Keratinocyte (primary cell): ENCODE measurements at regions not wholly inside any gene's neighbourhood (a gene's known extent, or its start where the extent isn't known, plus 50 kb on each side); places are given as distances from the start of the nearest gene placed in this dataset.

ENCODE experiments used
- DNase-seq: peaks from one replicate; pipeline ENCODE4 v3.0.0-alpha.2; 2011; ENCODE audit warnings: low read depth, missing footprints, low spot score
- FAIRE-seq: peaks from 2 replicates; lab custom pipeline; 2011; peaks lifted over from hg19 to GRCh38; lab: Jason Lieb, UNC
- H2AFZ ChIP-seq: 2 replicates; pipeline ENCODE4 v1.6.0; 2012; ENCODE audit warnings: low read length, control low read depth, inconsistent platforms; ENCODE audit not compliant: control insufficient read depth
- H3K27ac ChIP-seq: 2 replicates; pipeline ENCODE4 v1.5.1; 2011; ENCODE audit warnings: low read length; ENCODE audit not compliant: control insufficient read depth, insufficient read depth
- H3K27me3 ChIP-seq: 3 replicates; pipeline ENCODE4 v1.6.0; 2011; ENCODE audit warnings: low read length; ENCODE audit not compliant: control insufficient read depth, insufficient read depth; ENCODE audit errors: extremely low read depth
- H3K36me3 ChIP-seq, 2 experiments: 2 replicates in 1 of 2; 3 replicates in 1 of 2; pipeline ENCODE4 v1.5.1; 2011; ENCODE audit warnings: low read length in 2 of 2, mild to moderate bottlenecking in 1 of 2; ENCODE audit not compliant: control insufficient read depth in 2 of 2, insufficient read depth in 2 of 2; ENCODE audit errors: extremely low read depth in 1 of 2
- H3K4me1 ChIP-seq: 3 replicates; pipeline ENCODE4 v1.5.1; 2011; ENCODE audit warnings: low read length; ENCODE audit not compliant: control insufficient read depth, insufficient read depth; ENCODE audit errors: extremely low read depth
- H3K4me2 ChIP-seq: 3 replicates; pipeline ENCODE4 v1.6.0; 2011; ENCODE audit warnings: low read depth, low read length; ENCODE audit not compliant: control insufficient read depth, insufficient read depth; ENCODE audit errors: extremely low read depth
- H3K4me3 ChIP-seq, 3 experiments: fragments of 200-600 bp in 1 of 3; sonication (generic) in 1 of 3; 2 replicates in 2 of 3; 3 replicates in 1 of 3; pipeline ENCODE4 v1.5.1; 2011 to 2016; ENCODE audit warnings: low read length in 3 of 3, mild to moderate bottlenecking in 3 of 3, control low read depth in 2 of 3, inconsistent platforms in 1 of 3, low read depth in 1 of 3, mixed read lengths in 1 of 3, mixed run types in 1 of 3, moderate library complexity in 1 of 3; ENCODE audit not compliant: control insufficient read depth in 2 of 3, insufficient read depth in 2 of 3; ENCODE audit errors: extremely low read depth in 1 of 3
- H3K79me2 ChIP-seq: 2 replicates; pipeline ENCODE4 v1.6.0; 2012; ENCODE audit warnings: low read length; ENCODE audit not compliant: control insufficient read depth, insufficient read depth
- H3K9ac ChIP-seq: 3 replicates; pipeline ENCODE4 v1.6.0; 2011; ENCODE audit warnings: low read length; ENCODE audit not compliant: control insufficient read depth, insufficient read depth; ENCODE audit errors: extremely low read depth
- H3K9me1 ChIP-seq: 3 replicates; pipeline ENCODE4 v1.6.0; 2011; ENCODE audit warnings: low read length; ENCODE audit not compliant: control insufficient read depth, insufficient read depth; ENCODE audit errors: extremely low read depth
- H3K9me3 ChIP-seq: 2 replicates; pipeline ENCODE4 v1.5.1; 2012; ENCODE audit warnings: low read depth, low read length; ENCODE audit not compliant: control insufficient read depth
- H4K20me1 ChIP-seq: 3 replicates; pipeline ENCODE4 v1.6.0; 2011; ENCODE audit warnings: low read length; ENCODE audit not compliant: control insufficient read depth, insufficient read depth; ENCODE audit errors: extremely low read depth
- CTCF ChIP-seq, 3 experiments: IDR thresholded peaks in 1 of 3; conservative IDR thresholded peaks in 1 of 3; optimal IDR thresholded peaks in 1 of 3; 2 replicates in 2 of 3; 3 replicates in 1 of 3; pipeline versions ENCODE3 to v1.5.1; 2011; ENCODE audit warnings: low read length in 3 of 3, mild to moderate bottlenecking in 3 of 3, moderate library complexity in 2 of 3, control low read depth in 1 of 3, inconsistent platforms in 1 of 3; ENCODE audit not compliant: insufficient read depth in 2 of 3; ENCODE audit errors: extremely low read depth in 1 of 3
- EZH2 ChIP-seq: IDR thresholded peaks from one replicate; pipeline ENCODE4 v1.6.1; 2012; ENCODE audit warnings: inconsistent platforms, mild to moderate bottlenecking, low read length, moderate library complexity
- dilution Hi-C: fragments of 300-500 bp; cut with MboI; formaldehyde crosslinking; loops from one replicate; pipeline ENCODE4 v1.7.0; 2020; ENCODE audit warnings: low sequenced_read_pairs; ENCODE audit not compliant: extremely low pct_ligation_motif_present

- Histone ChIP-seq H4K20me1 (no peaks in the 10 kb centered on the region), H3K9me1 (no peaks in the 10 kb centered on the region), H2AFZ (no peak overlapping the region), H3K9me3 (no peaks in the 10 kb centered on the region), H3K36me3 (no peaks in the 10 kb centered on the region), H3K27ac (no peak overlapping the region), H3K79me2 (no peaks in the 10 kb centered on the region), H3K27me3 (no peaks in the 10 kb centered on the region), H3K4me1 (peaks cover 3% of the 10 kb centered on the region), H3K4me2 (no peak overlapping the region), H3K9ac (no peak overlapping the region), H3K4me3 (no peak overlapping the region)
- DNase-seq = no peak
- no peak for FAIRE-seq
- dilution Hi-C loops = no loop called here
- TF ChIP-seq EZH2 (no peak), CTCF (optimal IDR thresholded peaks at IDR 0.05 in 1 of 3, IDR thresholded peaks at IDR 0.05 in 1 of 3, conservative IDR thresholded peaks at IDR 0.05 in 1 of 3; ENCODE audit: extremely low read depth in 1 of 3, insufficient read depth in 2 of 3, low read length in 3 of 3) (no peak)
These were observed 128.4 kb upstream of the USP25 start for GRCh38 chr21:15601390-15601789.

- no peaks in the 10 kb centered on the region for H3K9me1 ChIP-seq
- TF ChIP-seq EZH2 = no peak
- no peak for TF ChIP-seq CTCF (optimal IDR thresholded peaks at IDR 0.05 in 1 of 3, IDR thresholded peaks at IDR 0.05 in 1 of 3, conservative IDR thresholded peaks at IDR 0.05 in 1 of 3; ENCODE audit: extremely low read depth in 1 of 3, insufficient read depth in 2 of 3, low read length in 3 of 3)
- H3K4me3 ChIP-seq = no peak overlapping the region
- peaks cover 3% of the 10 kb centered on the region for H3K4me1 ChIP-seq
- dilution Hi-C loops = no loop called here
- peak overlapping the region; percentile 55 for H3K4me2 ChIP-seq
- no peak overlapping the region for H3K27ac ChIP-seq
- H4K20me1 ChIP-seq = no peaks in the 10 kb centered on the region
- H3K27me3 ChIP-seq = no peaks in the 10 kb centered on the region
- DNase-seq (no peak), FAIRE-seq (no peak)
- no peaks in the 10 kb centered on the region for H3K36me3 ChIP-seq
- no peak overlapping the region for H3K9ac ChIP-seq
- no peak overlapping the region for H2AFZ ChIP-seq
- H3K9me3 ChIP-seq = no peaks in the 10 kb centered on the region
- H3K79me2 ChIP-seq = no peaks in the 10 kb centered on the region
These were observed 125.4 kb upstream of the USP25 start for GRCh38 chr21:15604413-15604812.
